Left colon (tissue), 2 donors: ENCODE measurements at regions not wholly inside any gene's neighbourhood (a gene's known extent, or its start where the extent isn't known, plus 50 kb on each side); places are given as distances from the start of the nearest gene placed in this dataset.

Source experiments
- ATAC-seq: fragments of 200-7000 bp; cut with Tn5 transposase; one replicate; pipeline ENCODE4 v1.9.1; 2020; ENCODE audit warnings: mild to moderate bottlenecking, moderate library complexity
- DNase-seq, 2 donors: peaks; one replicate each; pipeline ENCODE4 v3.0.0-alpha.2; 2020
- intact Hi-C, 2 donors: fragments of 100-400 bp; cut with DNase I in 1 of 2; cut with micrococcal nuclease in 1 of 2; formaldehyde crosslinking; loops; one replicate each; pipeline versions ENCODE4 v1.11.2 to v1.14.0; 2022; cut with DNase I, micrococcal nuclease
- donor health status: DM: no; HTN: no; CAD: no.
- donor health status: DM: yes; HTN: yes; CAD: no.

GRCh38 chr10:6337382-6337781 lies 134.7 kb downstream of the PFKFB3 start:
- no peak for DNase-seq
- intact Hi-C loops = no loop called here
- no peak for ATAC-seq

- DNase-seq (no peak), ATAC-seq (no peak)
- intact Hi-C loops = no loop called here
Observed at GRCh38 chr10:6338361-6338760, 135.6 kb downstream of the PFKFB3 start.

- ATAC-seq (no peak), DNase-seq (no peak)
- intact Hi-C loops = no loop called here
Observed at GRCh38 chr10:6339891-6340290, 137.2 kb downstream of the PFKFB3 start.

DNA sequence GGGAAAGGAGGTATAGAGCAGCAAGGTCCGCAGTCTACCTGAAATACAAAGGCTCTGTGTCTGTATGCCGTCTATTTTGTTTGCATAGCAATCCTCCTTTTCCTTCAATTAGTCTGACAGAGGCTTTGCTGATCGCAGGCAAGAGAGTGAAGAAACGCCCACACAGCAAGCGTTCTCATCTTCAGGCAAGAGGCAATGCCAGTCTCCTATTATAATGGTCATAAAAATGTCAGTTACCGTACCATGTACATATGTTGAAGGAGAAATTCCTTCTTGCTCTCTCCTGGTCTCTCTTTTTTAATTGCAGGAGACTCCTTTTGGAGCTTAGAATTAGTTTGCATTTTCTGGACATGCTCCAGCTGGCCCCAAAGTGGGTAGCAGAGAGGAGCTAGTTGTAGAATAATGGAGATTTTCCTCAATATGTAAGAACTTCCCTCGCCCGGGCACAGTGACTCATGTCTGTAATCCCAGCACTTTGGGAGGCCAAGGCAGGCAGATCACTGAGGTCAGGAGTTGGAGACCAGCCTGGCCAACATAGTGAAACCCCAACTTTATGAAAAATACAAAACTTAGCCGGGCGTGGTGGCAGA lies 139.5 kb downstream of the PFKFB3 start:
- ATAC-seq = peak; percentile 34
- no peak for DNase-seq
- intact Hi-C loops = no loop called here

DNA sequence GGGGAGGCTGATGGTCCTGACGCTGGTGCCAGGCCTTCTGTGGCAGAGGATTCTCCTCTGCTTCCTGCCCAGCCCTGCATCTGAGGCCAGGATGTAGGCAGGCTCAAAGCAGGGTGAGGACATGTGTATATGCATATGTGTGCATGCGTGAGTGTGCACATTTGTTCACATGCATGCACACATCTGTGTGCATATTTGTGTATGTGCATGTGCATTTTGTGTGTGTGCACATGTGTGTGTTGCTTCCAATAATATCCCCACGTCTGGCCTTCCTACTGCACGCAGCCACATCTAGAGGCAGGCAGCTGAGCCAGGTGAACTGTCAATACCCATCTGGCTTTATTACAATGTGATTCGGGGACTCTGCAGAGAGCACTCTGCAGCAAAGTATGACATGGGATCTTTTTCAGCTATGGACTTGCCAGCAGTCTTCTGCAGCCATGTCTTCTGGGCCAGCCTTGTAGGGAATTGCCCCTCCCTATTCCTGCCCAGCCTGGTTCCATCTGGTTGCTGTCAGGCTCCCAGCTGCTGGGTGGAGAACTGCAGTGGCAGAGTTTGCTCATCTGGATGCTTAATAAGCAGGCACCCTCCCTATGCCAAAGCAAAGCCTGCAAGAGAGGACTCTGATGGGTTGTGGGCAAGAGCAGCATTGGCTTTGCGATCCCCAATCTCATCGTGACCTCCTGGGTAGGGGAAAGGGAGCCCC lies 140.7 kb downstream of the PFKFB3 start:
- intact Hi-C loops = no loop called here
- ATAC-seq (peak; percentile 45), DNase-seq (peak in 1 of 2 donors; percentile 16)

DNA sequence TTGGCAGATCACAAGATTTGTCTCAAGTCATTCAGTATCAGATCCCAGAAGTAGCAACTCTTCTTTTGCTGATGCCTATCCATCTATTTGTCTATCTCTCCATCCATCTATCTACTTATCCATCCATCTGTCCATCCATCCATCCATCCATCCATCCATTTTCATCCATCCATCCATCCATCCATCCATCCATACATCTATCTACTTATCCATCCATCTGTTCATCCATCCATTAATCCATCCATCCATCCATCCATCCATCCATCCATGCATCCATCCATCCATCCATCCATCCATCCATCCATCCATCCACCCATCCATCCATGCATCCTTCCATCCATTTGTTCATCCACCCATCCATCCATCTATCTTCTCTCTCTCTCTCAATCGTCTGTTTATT lies 142.7 kb downstream of the PFKFB3 start:
- DNase-seq (no peak), ATAC-seq (no peak)
- intact Hi-C loops = no loop called here

DNA sequence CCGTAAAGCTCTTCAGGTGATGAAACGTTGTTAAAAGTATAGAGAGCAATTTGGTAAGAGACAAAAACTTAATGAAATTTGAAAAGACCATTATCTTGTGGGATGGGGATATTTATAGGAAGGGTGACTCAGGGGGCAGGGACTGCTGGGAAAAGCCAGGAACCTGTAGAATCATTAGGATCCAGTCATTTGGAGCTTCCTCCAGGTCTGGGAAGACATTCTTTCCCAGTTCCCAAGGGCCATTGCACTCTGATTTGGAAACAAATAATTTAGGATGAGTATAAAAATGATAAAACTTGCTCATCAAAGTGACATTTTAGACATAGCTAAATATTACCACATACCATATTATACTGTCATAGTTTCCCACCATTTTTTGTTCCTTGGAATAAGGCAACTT lies 143.9 kb downstream of the PFKFB3 start:
- intact Hi-C loops = no loop called here
- no peak for ATAC-seq
- DNase-seq = no peak

GRCh38 chr10:6347391-6347951 lies 144.7 kb downstream of the PFKFB3 start:
- peak in 1 of 2 donors; percentile 13 for DNase-seq
- intact Hi-C loops = no loop called here
- no peak for ATAC-seq

DNA sequence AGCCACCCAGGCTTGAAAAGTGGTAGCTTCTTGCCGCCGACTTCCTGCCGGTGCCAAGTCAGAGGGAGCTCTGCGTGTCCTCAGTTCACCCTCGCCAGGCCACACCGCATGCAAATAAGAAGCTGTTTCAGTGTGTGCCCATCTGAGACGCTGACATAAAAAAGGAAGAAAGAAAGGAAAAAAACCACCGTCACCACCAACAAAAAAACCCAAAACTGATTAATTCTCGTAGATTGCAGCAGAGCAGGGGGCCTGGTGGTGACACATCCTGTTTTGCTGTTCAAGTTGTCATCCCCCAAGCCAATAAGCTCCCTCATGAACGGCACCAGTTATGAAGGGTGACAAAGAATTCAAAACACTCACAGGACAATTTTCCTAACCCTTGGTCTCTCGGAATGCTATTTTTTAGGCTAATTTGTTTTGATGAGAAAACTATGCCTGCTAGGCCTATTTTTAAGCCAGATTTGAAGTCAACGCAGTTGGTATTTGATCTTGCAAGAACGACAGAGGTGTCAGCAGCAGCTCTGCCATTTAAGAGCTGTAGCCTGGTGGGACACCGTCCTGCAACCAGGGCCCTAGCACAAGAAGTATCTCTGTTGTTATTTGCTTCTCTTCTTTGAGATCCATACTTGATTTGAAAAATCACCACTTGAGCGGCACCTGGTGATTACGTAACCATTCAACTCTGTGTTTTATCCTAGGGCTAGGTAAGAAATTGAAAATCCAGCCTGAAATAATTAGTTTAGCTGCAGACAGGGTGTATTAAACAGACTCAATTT lies 145.6 kb downstream of the PFKFB3 start:
- ATAC-seq = no peak
- intact Hi-C loops = no loop called here
- DNase-seq = peak; percentile 45 to 56

DNA sequence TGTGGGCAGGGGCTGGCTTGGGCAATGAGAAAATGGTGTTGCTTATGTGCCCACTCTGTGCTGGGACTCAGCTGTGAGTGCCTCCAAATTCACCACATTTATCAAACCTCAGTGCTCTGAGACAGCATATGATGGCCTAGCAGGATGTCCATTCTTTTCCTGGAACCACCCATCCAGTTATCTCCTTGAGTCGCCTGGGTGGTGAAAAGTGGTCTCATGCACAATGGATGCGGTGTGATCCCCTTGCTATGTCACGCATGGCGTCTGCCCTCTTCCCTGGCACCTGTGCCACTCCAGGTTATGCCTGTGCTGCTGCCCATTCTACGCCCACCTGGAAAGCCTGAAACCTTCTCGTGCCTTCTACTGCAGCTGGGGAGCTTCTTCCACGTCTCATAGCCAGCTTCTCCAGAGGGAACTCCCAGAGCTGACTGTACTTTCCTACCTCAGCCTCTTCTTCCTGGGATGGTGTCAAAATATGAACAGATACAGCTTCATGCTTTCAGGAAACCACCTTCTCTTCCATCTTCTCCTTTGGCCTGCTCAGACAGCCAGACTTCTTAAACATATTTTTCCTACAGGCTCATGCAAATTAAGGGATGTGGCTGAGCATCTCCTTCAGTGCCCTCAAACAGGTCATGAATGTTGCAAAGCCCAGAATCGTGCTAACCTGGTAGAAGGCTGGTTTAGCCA lies 147.3 kb downstream of the PFKFB3 start:
- DNase-seq (no peak), ATAC-seq (no peak)
- intact Hi-C loops = no loop called here

GRCh38 chr10:6350609-6351008 lies 147.9 kb downstream of the PFKFB3 start:
- intact Hi-C loops = no loop called here
- DNase-seq (no peak), ATAC-seq (no peak)

GRCh38 chr10:6351495-6351894 lies 148.8 kb downstream of the PFKFB3 start:
- DNase-seq (no peak), ATAC-seq (no peak)
- intact Hi-C loops = no loop called here

DNA sequence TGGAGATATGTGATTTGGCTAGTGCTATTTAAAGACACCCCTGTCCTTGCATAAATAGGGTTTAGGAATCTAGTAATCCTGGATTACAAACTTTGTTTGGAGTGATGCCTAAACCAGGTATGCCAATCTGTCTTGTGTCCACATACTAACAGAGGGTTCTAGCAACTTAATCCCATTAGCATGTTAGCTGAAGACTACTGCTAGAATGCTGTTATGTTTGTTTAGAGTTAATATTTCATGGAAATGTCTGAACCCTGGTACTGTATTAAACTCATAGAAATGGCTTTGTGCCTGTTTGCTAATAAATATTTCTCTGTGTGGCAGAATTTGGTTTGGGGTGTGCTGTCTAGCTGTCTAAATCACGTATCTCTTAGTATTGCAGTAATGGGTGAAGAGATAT lies 150.8 kb downstream of the PFKFB3 start:
- ATAC-seq = no peak
- intact Hi-C loops = no loop called here

DNA sequence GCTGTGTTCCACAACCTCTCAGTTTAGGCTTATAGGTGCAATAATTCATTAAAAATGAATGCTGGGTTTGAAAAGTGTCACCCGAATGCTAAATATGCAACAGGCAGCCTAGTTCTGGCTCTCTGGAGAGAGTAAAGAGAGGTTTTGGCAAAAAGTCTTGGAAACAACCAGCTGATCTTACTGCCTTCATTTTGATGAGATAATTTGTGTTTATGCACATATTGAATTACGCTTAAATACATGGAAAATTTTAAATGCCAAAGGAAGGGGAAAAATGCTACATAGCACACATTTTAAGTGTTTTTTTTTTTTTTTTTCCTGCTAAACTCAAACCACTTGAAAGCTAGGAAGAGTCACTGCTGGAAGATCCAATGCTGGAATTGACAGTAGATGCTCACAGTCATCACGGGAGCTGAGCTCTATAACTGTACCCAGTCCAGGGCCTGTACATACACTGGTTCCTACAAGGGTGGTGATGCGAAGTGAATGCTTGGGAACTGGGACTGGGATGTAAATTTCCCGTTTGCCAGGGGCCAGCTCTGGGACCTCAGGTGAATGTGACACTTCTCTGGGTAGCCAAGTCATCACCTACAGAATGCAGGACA lies 151.5 kb downstream of the PFKFB3 start:
- no peak for ATAC-seq
- intact Hi-C loops = no loop called here
- DNase-seq = no peak

More for the DNA sequence above, 150.8 kb downstream of the PFKFB3 start:
- no peak for DNase-seq

DNA sequence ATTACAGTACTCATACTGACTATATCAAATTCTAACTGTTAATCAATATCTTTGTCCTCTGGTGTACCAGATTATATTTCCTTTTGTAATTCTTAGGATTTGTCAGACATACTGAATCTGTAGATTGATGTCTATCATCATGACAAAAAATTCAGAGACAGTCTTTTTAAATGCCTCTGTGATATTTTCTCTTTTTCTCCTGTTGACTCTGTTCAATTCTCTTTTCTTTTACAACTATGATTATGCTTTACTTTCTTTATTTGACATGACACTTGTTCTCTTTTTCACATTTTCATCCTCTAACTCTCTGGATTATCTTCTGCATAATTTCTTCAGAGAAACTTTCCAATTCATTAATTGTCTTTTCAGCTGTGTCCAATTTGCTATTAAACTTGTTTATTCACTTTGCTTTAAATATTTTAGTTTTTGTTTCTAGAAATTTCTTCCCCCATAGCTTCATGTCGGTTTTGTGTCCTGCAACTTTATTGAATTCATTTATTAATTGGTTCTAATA lies 153.6 kb downstream of the PFKFB3 start:
- no peak for ATAC-seq
- no peak for DNase-seq
- intact Hi-C loops = no loop called here

- ATAC-seq = no peak
- intact Hi-C loops = no loop called here
- DNase-seq = no peak
Observed at GRCh38 chr10:6361869-6362268, 159.1 kb downstream of the PFKFB3 start.

- ATAC-seq = no peak
Observed at GRCh38 chr10:6362879-6363278, 160.1 kb downstream of the PFKFB3 start.

DNA sequence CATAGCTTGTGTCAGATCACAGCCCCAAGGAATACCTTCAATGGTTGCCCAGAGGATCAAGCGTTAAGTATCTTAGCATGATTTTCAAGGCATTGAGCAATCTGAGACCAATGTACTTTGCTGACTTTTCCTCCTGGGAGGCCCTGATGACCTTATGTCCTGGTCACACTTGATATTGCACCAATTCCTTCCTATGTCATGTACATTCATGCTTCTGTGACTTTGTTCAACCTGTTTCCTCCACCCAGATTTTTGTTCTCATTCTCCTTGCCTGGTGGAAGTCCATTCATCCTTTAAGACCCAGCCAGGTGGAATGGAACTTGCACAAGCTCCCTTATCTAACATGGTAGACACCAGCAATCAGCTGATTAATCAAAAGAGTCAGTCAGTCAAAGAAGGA lies 160.8 kb downstream of the PFKFB3 start:
- ATAC-seq = no peak
- DNase-seq = no peak
- intact Hi-C loops = no loop called here

More at GRCh38 chr10:6362879-6363278, 160.1 kb downstream of the PFKFB3 start:
- intact Hi-C loops = no loop called here
- DNase-seq = no peak

DNA sequence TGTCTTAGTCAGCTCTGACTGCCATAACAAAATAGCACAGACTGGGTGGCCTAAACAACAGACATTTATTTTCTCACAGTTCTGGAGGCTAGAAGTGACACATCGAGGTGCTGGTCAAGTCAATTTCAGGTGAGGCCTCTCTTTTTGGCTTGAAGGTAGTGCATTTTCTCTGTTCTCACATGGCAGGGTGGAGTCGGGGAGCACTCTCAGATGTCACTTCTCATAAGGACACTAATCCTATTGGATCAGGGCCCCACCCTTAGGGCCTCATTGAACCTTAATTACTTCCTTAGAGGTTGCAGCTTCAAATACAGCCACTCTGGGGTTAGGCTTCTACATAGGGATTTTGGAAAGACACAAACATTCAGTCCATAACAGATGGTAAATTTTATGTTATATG lies 161.6 kb downstream of the PFKFB3 start:
- no peak for DNase-seq
- intact Hi-C loops = no loop called here
- ATAC-seq = no peak
